ENCODE measurements at regions not wholly inside any gene's neighbourhood (a gene's known extent, or its start where the extent isn't known, plus 50 kb on each side); places are given as distances from the start of the nearest gene placed in this dataset.

GRCh38 chr2:149724091-149724490 lies 136.5 kb upstream of the MMADHC start:
- Histone ChIP-seq H3K9ac (ENCODE audit: control insufficient read depth, extremely low read depth, insufficient read depth, low read length) (no peak overlapping the region), H3K79me2 (ENCODE audit: control insufficient read depth, insufficient read depth, low read length) (no peaks in the 10 kb centered on the region), H3K4me2 (ENCODE audit: control insufficient read depth, extremely low read depth, insufficient read depth, low read depth, low read length) (no peak overlapping the region), H3K9me1 (ENCODE audit: control insufficient read depth, extremely low read depth, insufficient read depth, low read length) (no peaks in the 10 kb centered on the region), H3K36me3 (ENCODE audit: control insufficient read depth in 2 of 2, extremely low read depth in 1 of 2, insufficient read depth in 2 of 2, low read length in 2 of 2) (no peaks in the 10 kb centered on the region), H3K27ac (ENCODE audit: control insufficient read depth, insufficient read depth, low read length) (no peak overlapping the region), H2AFZ (ENCODE audit: control insufficient read depth, low read length) (no peak overlapping the region), H3K27me3 (ENCODE audit: control insufficient read depth, extremely low read depth, insufficient read depth, low read length) (no peaks in the 10 kb centered on the region), H3K4me3 (ENCODE audit: control insufficient read depth in 2 of 3, extremely low read depth in 1 of 3, insufficient read depth in 2 of 3, low read depth in 1 of 3, low read length in 3 of 3) (no peak overlapping the region), H4K20me1 (ENCODE audit: control insufficient read depth, extremely low read depth, insufficient read depth, low read length) (no peaks in the 10 kb centered on the region), H3K4me1 (ENCODE audit: control insufficient read depth, extremely low read depth, insufficient read depth, low read length) (no peaks in the 10 kb centered on the region), H3K9me3 (ENCODE audit: control insufficient read depth, low read depth, low read length) (no peaks in the 10 kb centered on the region)
- TF ChIP-seq CTCF (optimal IDR thresholded peaks at IDR 0.05 in 1 of 3, IDR thresholded peaks at IDR 0.05 in 1 of 3, conservative IDR thresholded peaks at IDR 0.05 in 1 of 3; ENCODE audit: extremely low read depth in 1 of 3, insufficient read depth in 2 of 3, low read length in 3 of 3) (no peak), EZH2 (IDR thresholded peaks at IDR 0.05; ENCODE audit: low read length) (no peak)
- no peak for FAIRE-seq
- DNase-seq (ENCODE audit: low read depth, low spot score): no peak
- dilution Hi-C loops (cut with MboI; ENCODE audit: extremely low pct_ligation_motif_present, low sequenced_read_pairs): no loop called here

GRCh38 chr2:149720615-149721014 lies 133.0 kb upstream of the MMADHC start:
- H3K36me3 ChIP-seq (ENCODE audit: control insufficient read depth in 2 of 2, extremely low read depth in 1 of 2, insufficient read depth in 2 of 2, low read length in 2 of 2): no peaks in the 10 kb centered on the region
- H3K27me3 ChIP-seq (ENCODE audit: control insufficient read depth, extremely low read depth, insufficient read depth, low read length): no peaks in the 10 kb centered on the region
- no peak overlapping the region for H3K27ac ChIP-seq (ENCODE audit: control insufficient read depth, insufficient read depth, low read length)
- no peaks in the 10 kb centered on the region for H3K9me3 ChIP-seq (ENCODE audit: control insufficient read depth, low read depth, low read length)
- H3K9me1 ChIP-seq (ENCODE audit: control insufficient read depth, extremely low read depth, insufficient read depth, low read length): no peaks in the 10 kb centered on the region
- DNase-seq (ENCODE audit: low read depth, low spot score) (no peak), FAIRE-seq (no peak)
- H3K9ac ChIP-seq (ENCODE audit: control insufficient read depth, extremely low read depth, insufficient read depth, low read length): no peak overlapping the region
- no peak for TF ChIP-seq EZH2 (IDR thresholded peaks at IDR 0.05; ENCODE audit: low read length)
- TF ChIP-seq CTCF (optimal IDR thresholded peaks at IDR 0.05 in 1 of 3, IDR thresholded peaks at IDR 0.05 in 1 of 3, conservative IDR thresholded peaks at IDR 0.05 in 1 of 3; ENCODE audit: extremely low read depth in 1 of 3, insufficient read depth in 2 of 3, low read length in 3 of 3): no peak
- H3K79me2 ChIP-seq (ENCODE audit: control insufficient read depth, insufficient read depth, low read length): no peaks in the 10 kb centered on the region
- no peaks in the 10 kb centered on the region for H4K20me1 ChIP-seq (ENCODE audit: control insufficient read depth, extremely low read depth, insufficient read depth, low read length)
- no peaks in the 10 kb centered on the region for H3K4me1 ChIP-seq (ENCODE audit: control insufficient read depth, extremely low read depth, insufficient read depth, low read length)
- no peak overlapping the region for H3K4me3 ChIP-seq (ENCODE audit: control insufficient read depth in 2 of 3, extremely low read depth in 1 of 3, insufficient read depth in 2 of 3, low read depth in 1 of 3, low read length in 3 of 3)
- dilution Hi-C loops (cut with MboI; ENCODE audit: extremely low pct_ligation_motif_present, low sequenced_read_pairs): no loop called here
- no peak overlapping the region for H2AFZ ChIP-seq (ENCODE audit: control insufficient read depth, low read length)
- H3K4me2 ChIP-seq (ENCODE audit: control insufficient read depth, extremely low read depth, insufficient read depth, low read depth, low read length): no peak overlapping the region

All from keratinocyte (primary cell).